ENCODE measurements at regions not wholly inside any gene's neighbourhood (a gene's known extent, or its start where the extent isn't known, plus 50 kb on each side); places are given as distances from the start of the nearest gene placed in this dataset.
A peak's percentile ranks its signal among the peaks of the same experiment; 100 is the strongest.

DNA sequence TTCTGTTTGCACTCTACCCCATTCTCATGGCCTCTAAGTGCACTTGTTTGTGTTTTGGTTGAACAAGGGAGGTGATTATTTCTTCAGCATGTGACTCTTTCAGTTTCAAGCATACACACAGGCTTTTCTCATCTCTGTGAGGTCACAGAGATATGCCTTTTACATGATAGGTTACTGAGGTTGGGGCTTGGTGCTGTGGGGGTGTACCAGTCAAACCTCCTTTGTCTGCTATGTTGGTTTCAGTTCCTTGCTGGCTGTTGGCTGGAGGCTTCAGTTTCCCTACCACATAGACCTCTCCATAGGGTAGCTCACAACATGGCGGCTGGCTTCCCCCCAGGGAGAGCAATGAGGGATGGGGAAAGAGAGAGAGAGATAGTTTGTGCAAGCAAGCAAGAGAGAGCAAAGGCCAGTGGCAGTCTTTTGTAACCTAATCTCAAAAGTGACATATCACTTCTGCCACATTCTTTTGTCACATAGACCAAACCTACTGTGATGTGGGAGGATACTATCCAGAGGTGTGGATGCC, 96.7 kb upstream of the SEMA6A start:
- TF ChIP-seq, protein P1, sequence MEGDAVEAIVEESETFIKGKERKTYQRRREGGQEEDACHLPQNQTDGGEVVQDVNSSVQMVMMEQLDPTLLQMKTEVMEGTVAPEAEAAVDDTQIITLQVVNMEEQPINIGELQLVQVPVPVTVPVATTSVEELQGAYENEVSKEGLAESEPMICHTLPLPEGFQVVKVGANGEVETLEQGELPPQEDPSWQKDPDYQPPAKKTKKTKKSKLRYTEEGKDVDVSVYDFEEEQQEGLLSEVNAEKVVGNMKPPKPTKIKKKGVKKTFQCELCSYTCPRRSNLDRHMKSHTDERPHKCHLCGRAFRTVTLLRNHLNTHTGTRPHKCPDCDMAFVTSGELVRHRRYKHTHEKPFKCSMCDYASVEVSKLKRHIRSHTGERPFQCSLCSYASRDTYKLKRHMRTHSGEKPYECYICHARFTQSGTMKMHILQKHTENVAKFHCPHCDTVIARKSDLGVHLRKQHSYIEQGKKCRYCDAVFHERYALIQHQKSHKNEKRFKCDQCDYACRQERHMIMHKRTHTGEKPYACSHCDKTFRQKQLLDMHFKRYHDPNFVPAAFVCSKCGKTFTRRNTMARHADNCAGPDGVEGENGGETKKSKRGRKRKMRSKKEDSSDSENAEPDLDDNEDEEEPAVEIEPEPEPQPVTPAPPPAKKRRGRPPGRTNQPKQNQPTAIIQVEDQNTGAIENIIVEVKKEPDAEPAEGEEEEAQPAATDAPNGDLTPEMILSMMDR (IDR thresholded peaks at IDR 0.05; ENCODE audit: control extremely low read depth, extremely low read depth) = no peak

DNA sequence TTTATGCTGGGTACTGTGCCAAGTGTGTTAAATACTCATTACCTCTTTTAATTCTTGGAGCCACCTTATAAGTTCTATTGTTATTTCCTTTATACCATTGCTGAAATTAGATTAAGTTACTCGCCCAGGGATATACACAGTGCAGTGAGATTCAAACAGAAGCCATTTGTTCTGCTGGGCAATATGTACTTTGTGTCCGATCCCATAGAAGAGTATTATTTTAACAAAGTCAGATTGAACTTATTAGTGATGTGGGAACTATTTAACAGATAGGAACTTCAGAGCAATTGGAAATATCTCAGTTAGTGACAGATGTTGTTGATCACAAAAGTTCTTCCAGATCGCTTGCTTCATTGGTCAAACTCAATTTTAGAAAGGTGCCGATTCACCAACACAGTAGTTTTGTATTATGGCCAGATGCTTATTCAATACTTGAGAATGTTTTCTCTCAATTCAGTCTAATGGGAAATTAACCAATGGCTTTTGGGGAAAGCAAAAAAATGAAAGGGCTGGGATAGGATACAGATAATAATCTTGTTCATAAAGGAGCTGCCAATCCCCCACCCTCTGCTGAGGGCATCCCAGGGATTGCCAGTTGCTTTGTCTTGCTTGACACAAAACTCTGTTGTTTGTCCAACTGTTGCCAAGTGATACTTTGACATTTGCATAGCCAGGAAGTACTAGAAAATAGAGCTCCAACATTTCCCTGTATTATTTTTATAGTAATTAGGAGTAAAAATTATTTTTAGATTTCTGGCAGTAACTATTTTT, 94.8 kb upstream of the SEMA6A start:
- DNase-seq = peak; percentile 32 to 66 (median 57)
- TF ChIP-seq, protein P1 (IDR thresholded peaks at IDR 0.05; ENCODE audit: control extremely low read depth, extremely low read depth) = no peak
- ATAC-seq (ENCODE audit: insufficient read depth, low FRiP score) = no peak

More for the DNA sequence above, 96.7 kb upstream of the SEMA6A start:
- no peak overlapping the region for H3K27ac ChIP-seq (ENCODE audit: low read depth in 1 of 2, low read length in 1 of 2)
- no peak for ATAC-seq (ENCODE audit: insufficient read depth, low FRiP score)
- no peaks in the 10 kb centered on the region for H3K36me3 ChIP-seq (ENCODE audit: control insufficient read depth in 4 of 4, insufficient read depth in 4 of 4, low read length in 4 of 4)
- H3K4me1 ChIP-seq (ENCODE audit: control insufficient read depth in 5 of 5, insufficient read depth in 5 of 5, low read length in 5 of 5) = peaks cover 0 to 4% (median 0%) of the 10 kb centered on the region in 5 donors
- H3K9ac ChIP-seq (ENCODE audit: insufficient read depth in 1 of 2, low read length in 2 of 2) = no peak overlapping the region
- peaks cover 0 to 2% (median 0%) of the 10 kb centered on the region in 4 donors for H3K9me3 ChIP-seq (ENCODE audit: control insufficient read depth in 4 of 4, insufficient read depth in 3 of 4, low read length in 3 of 4)
- 88 to 97% methylated on average over 1 of the region's 1 CpG for WGBS, 2 donors
- no peak for DNase-seq
- H3K27me3 ChIP-seq (ENCODE audit: control insufficient read depth in 3 of 3, insufficient read depth in 3 of 3, low read length in 2 of 3) = no peaks in the 10 kb centered on the region
- no peak overlapping the region for H3K4me3 ChIP-seq

DNA sequence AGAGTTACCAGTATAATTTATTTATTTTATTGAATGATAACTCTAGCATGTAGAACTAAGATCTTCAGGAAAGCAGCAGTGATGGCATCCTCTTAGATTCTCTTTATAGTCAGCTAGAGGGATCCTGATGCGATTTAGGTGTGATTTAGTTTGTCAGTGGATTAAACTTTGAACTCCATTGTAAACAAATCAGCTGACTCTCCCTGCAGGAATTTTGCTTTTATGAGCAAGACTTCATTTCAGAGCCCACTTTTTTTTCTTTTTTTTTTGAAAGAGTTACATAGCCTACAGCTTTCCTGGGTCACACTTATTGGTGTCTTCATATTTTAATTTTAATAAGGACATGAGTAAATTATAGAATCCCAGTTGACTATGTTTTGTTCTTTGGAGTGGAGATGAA, 93.8 kb upstream of the SEMA6A start:
- Histone ChIP-seq H3K27me3 (ENCODE audit: control insufficient read depth in 3 of 3, insufficient read depth in 3 of 3, low read length in 2 of 3) (no peaks in the 10 kb centered on the region), H3K9ac (ENCODE audit: insufficient read depth in 1 of 2, low read length in 2 of 2) (no peak overlapping the region), H3K27ac (ENCODE audit: low read depth in 1 of 2, low read length in 1 of 2) (no peak overlapping the region), H3K4me3 (no peak overlapping the region), H3K9me3 (ENCODE audit: control insufficient read depth in 4 of 4, insufficient read depth in 3 of 4, low read length in 3 of 4) (peaks cover 0 to 2% (median 0%) of the 10 kb centered on the region in 4 donors), H3K36me3 (ENCODE audit: control insufficient read depth in 4 of 4, insufficient read depth in 4 of 4, low read length in 4 of 4) (no peaks in the 10 kb centered on the region), H3K4me1 (ENCODE audit: control insufficient read depth in 5 of 5, insufficient read depth in 5 of 5, low read length in 5 of 5) (peaks cover 0 to 3% (median 0%) of the 10 kb centered on the region in 5 donors)
- ATAC-seq (ENCODE audit: insufficient read depth, low FRiP score) (no peak), DNase-seq (no peak)
- TF ChIP-seq, protein P1 (IDR thresholded peaks at IDR 0.05; ENCODE audit: control extremely low read depth, extremely low read depth) = no peak
- WGBS, 2 donors = 90 to 91% methylated on average over 1 of the region's 1 CpG

More for the DNA sequence above, 94.8 kb upstream of the SEMA6A start:
- Histone ChIP-seq H3K4me1 (ENCODE audit: control insufficient read depth in 5 of 5, insufficient read depth in 5 of 5, low read length in 5 of 5) (peaks cover 0 to 3% (median 0%) of the 10 kb centered on the region in 5 donors), H3K36me3 (ENCODE audit: control insufficient read depth in 4 of 4, insufficient read depth in 4 of 4, low read length in 4 of 4) (no peaks in the 10 kb centered on the region), H3K27ac (ENCODE audit: low read depth in 1 of 2, low read length in 1 of 2) (no peak overlapping the region), H3K27me3 (ENCODE audit: control insufficient read depth in 3 of 3, insufficient read depth in 3 of 3, low read length in 2 of 3) (no peaks in the 10 kb centered on the region), H3K4me3 (no peak overlapping the region), H3K9me3 (ENCODE audit: control insufficient read depth in 4 of 4, insufficient read depth in 3 of 4, low read length in 3 of 4) (peaks cover 0 to 2% (median 0%) of the 10 kb centered on the region in 4 donors), H3K9ac (ENCODE audit: insufficient read depth in 1 of 2, low read length in 2 of 2) (no peak overlapping the region)
- WGBS, 2 donors = 76 to 84% methylated on average over 4 of the region's 4 CpGs
